Stimulated activated CD4-positive, alpha-beta T cell treated with anti-CD3 and anti-CD28 coated beads, Interleukin-1b, Interleukin-23, amount 100 ng/mL, for 48 hours (primary cell): ENCODE measurements at regions not wholly inside any gene's neighbourhood (a gene's known extent, or its start where the extent isn't known, plus 50 kb on each side); places are given as distances from the start of the nearest gene placed in this dataset.

Experiments used
- DNase-seq: peaks from one replicate; pipeline ENCODE4 v3.0.0-alpha.2; 2020

DNA sequence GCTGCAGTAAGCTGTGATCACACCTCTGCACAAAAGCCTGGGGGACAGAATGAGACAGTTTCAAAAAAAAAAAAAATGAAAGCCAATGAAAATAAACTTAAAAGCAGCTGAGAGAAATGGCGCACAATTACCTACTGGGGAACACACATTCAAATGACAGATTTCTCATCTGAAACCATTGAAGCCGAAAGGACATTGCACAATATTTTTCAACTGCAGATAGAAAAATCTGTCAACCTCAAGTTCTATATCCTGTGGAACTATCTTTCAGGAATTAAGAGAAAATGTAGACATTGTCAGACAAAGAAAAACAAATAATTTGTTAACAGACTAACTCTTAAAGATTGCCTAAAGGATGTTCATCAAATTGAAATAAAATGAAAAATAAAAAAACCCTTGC, 442.8 kb downstream of the MATN1 start:
- DNase-seq: no peak

DNA sequence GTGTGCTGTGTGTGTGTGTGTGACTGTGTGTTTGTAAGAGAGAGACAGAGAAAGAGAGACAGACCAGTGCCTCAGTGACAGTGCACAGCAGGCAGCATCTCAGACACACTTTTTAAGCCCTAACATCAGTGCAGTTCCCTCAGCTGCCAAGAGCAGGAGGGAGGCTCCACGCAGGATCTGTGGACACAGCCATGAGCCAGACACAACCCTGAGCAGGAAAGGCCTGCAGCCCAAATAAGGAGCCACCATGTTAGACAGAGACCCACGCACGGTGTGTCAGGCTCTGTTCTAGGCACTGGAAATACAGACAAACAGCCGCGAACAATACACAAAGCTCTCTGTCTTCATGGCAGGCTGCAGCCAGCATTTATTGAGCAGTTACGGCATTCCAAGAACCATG, 445.5 kb downstream of the MATN1 start:
- DNase-seq: no peak

DNA sequence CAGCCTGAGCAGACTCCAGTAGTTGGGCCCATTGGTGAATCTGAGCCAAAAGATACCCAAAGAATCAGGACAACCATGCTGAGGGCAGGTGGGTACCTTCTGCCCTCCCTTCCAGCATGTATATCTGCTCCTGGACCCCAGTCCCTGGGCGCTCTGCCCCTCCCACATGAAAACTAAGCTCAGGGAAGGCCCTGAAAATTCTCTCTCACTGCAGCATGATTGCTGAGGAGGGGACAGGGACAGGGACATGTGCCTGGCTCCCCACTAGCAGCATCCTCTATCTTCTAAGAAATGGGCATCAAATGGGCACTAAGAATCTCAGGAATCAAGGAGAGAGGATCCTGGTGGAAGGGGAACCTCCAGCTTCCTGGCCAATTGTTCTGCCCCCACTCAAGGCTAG, 446.0 kb downstream of the MATN1 start:
- no peak for DNase-seq

DNA sequence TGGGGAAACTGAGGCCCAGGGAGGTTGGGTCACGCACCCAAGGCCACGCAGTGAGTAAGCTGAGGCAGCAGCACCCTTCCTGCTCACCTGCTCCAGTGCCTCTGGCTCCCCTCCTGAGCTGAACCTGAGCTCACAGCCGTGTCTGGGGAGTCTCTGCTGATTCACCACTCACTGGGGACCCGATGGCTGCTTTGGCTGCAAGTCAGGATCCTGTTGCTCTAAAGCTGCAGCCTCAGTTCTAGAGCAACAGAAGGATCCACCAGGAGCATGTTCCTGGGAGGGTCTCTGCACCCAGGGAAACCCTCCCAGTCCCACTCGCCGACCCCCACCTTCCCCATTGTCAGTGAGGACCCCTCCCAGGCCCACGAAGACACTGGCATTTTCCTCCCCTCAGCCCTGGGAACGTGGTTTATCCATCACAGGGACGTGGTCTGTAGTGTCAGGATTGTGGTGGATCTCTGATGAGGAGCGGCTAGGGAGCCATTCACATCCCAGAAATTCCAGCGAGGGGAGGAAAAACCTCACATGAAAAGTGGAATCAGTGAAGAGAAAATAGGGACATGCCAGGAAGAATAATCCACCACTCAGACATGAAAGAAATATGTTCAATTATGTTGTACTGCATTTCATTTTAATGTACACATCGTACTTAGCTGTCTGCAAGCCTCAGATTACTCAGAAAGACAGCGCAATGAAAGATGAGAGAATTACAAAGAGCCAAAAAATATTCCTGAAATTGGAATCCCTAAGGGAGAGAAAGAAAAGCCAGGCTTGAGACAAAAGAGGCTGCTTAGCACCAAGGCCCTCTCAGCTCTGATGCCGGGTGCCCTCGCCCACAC, 447.2 kb downstream of the MATN1 start:
- no peak for DNase-seq

- no peak for DNase-seq
These were observed 448.3 kb downstream of the MATN1 start for GRCh38 chr1:30274976-30275621.

DNA sequence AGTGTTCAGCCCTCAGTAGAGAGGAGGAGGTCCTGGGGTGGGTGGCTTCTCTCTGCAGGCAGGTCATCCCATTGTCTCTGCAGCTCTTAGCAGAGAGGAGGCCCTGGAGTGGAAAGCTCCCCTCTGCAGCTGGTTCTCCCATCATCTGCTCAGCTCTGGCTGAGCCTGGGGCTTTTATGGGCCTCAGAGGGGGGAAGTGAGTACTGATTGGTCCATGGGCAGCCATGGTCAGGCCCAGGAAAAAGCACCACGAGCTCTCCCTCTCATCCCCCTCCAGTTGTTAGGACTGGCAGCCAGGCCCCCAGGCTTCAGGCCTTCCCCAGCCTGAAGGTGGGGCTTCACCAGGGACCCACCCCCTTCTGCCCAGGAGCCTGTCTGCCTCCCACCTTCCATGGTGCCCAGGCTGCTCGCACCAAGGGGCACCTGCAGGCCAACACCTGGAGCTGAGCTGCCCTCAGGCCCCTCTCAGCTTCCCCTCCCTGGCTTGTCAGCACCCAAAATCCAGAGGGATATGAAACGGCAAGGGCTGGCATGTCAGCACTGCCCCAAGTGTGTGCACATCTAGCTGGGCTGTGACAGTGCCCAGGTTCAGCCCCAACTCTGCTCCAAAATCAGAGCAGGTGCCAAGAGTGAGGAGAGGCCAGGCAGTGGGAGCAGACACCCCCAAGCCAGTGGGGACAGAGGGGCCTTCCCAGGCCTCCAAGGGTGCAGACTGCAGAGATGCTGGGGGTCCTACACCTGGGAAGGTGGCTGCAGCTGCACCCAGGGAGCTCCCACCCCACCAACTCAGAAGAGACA, 449.0 kb downstream of the MATN1 start:
- DNase-seq: no peak

GRCh38 chr1:30273456-30273855, 449.9 kb downstream of the MATN1 start:
- DNase-seq: no peak

DNA sequence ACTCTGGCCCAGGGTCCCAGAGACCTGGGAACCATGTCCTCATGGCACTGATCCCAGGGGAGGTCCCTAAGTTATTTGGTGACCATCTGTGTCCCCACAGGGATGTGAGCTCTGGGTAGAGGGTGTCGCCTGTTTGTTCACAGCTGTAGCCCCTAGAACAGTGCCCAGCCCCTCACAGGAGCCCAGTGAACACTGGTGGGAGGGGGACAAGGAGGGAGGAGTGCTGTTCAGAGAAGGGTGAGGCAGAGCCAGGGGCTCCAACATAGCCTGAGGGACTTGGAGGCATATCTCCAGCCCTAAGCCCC, 450.4 kb downstream of the MATN1 start:
- DNase-seq: no peak

GRCh38 chr1:30272277-30273020, 450.9 kb downstream of the MATN1 start:
- no peak for DNase-seq

DNA sequence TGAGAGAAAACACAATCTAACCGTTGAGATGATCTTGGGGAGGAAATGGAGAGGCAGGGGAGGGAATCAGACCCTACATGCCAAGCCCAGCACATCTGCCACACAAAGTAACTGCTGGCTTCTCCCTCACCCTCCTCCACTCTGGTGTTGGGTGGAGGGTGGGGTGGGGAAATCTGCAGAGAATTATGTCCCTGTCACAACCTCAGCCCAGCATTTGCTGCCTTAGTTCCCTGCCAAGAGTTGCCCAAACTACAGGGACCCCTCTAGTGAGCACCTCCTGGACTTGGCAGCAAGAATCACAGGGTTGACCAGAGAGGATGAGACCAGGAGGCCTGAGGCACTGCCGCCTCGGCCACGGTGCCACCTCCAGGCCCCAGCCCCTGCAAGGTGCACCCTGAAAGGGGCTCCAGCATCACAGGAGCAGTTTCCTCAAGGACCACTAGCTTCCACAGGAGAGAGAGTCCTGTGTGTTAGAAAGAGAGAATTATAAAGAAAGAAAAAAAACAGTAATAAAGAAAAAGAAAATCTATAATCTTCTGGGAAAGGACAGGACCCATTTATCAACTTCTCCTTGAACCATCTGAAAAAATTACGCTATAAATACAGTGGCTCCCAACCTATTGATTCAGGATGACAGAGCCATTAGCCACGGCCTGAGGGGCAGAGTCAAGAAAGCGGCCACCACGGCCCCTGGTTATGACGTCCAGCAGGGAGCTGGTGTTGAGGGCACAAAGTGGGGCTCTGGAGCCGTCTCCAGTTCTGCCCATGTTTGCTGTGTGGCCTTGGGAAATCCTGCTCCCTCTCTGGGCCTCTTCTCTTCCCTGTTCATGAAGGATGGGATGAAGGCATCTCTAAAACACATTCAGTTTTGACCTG, 451.7 kb downstream of the MATN1 start:
- no peak for DNase-seq

DNA sequence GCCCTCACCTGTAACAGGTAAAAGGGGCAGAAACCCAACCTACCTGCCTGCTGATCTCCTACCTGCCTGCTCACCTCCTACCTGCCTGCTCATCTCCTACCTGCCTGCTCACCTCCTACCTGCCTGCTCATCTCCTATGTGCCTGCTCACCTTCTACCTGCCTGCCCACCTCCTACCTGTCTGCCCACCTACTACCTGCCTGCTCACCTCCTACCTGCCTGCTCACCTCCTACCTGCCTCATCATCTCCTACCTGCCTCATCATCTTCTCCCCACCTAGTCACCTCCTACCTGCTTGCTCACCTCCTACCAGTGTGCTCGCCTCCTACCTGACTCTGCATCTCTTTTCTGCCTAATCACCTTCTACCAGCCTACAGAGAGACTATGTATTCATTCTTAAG, 452.9 kb downstream of the MATN1 start:
- no peak for DNase-seq

DNA sequence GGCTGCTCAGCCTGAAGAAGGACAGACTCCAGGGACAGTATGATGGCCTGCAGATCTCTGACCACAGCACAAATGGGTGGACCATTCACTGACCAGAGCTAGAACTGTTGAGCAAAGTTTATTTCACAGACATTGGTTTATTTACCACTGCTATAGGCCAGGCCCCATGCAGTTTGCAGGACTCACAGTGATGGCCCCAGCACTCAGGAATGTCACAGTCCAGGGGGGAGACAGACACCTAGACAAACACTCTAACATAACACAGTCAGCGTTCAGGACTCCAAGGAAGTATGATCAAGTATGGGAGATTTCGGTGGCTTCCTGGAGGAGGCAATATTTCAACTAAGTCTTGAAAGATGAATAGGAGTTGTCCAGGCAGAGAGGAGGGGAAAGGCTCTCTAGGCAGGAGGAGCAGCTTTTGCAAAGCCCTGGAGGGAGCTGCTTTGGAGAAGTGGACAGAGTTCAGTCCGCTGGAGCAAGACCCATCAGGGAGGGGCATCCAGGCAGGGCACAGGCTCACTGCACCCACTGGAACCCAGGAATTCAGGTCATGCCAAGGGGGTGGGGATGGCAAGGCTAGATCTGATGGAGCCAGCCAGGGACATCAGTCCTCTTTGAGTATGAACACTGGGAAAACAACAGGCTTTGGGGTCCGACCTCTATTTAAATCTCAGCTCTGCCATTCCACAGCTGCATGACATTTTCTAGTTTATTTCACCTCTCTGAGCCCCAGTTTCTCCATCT, 454.3 kb downstream of the MATN1 start:
- DNase-seq: no peak

DNA sequence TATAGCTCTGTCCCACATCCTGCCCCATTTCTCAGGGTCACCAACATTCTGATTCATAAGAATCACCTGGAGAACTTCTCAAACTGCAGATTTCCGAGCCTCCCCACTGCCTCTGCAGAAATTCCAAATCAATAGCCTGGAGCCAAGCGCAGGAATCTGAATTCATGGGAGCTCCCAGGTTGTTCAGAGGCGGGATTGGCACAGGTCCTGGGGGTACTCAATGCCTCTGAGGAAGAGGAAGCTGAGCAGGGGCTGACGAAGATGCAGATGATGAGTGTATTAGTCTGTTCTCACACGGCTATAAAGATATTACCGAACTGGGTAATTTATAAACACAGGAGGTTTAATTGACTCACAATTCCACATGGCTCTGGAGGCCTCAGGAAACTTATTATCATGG, 455.5 kb downstream of the MATN1 start:
- DNase-seq: no peak

DNA sequence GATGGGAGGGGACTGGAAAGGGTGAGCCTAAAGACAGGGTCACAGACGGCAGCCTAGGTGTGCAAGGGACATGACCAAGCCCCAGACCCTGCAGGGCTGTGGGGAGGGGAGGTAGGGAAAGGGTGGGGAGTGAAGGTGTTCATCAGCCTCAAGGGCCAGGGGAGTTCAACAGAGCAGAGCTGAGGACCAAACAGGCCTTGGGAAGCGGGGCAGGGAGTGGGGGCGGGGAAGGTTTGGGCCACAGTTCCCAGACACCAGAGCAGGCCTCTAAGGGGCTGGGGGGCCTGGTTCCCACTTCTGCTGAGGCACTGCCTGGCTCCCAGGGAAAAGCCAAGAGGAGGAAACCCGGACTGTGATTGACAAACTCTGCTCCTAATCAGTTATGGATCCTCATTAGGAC, 456.3 kb downstream of the MATN1 start:
- DNase-seq: no peak

DNA sequence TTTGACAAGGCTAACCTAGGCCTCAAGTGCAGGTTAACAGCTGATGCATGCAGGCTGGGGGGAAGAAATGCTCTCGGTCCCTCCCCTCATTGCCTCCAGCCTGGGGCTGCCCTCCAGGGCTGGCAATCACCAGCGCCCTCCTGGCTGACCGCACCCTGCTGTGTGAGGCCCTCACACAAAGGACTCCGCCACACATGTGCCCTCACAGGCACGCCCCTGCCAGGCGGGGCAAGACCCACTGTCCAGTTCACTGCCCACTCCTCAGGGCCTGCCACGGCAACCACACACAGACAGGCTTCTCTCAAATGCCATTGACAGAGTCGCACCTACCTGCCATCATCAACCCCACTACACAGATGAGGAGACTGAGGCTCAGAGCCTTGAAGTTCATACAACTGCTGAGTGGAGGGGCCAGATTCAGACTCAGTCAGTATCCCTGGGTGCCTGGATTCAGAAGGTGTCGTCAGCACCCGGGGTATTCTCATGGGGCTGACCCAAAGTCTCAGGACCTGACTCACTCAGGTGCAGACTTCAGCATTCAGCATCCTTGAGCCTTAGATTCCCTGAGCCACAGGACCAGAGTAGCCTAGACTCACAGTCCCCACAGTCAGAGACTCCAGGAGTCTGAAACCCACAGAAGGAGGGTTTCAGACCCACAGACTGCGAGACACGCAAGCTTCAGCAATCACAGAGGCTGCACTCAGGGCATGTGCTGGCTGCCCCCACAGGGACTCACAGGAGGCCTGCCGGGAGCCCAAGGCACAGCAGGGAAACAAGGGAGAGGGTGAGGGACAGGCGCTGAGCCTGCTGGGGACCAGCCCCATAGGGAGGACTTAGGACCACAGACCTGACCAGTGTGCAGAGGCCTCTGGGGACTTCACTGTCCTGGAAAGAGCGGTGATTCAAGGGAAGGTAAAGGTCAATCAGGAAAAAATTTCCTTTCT, 458.0 kb downstream of the MATN1 start:
- DNase-seq: no peak

DNA sequence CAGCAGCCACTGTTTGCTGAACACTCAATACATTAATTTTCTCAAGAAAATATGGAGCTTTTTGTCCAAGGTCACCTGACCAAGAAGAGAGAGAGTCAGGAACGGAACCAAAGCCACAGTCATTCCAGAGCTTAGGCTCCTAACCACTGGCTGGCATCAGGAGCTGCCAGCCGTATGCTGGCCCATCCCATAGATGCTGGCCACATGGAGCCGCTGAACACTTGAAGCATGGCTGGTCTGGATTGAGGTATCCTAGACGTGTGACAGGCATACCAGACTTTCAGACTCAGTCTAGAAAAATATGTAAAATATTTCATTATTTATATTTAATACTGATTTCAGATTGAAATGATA, 458.7 kb downstream of the MATN1 start:
- DNase-seq: no peak

DNA sequence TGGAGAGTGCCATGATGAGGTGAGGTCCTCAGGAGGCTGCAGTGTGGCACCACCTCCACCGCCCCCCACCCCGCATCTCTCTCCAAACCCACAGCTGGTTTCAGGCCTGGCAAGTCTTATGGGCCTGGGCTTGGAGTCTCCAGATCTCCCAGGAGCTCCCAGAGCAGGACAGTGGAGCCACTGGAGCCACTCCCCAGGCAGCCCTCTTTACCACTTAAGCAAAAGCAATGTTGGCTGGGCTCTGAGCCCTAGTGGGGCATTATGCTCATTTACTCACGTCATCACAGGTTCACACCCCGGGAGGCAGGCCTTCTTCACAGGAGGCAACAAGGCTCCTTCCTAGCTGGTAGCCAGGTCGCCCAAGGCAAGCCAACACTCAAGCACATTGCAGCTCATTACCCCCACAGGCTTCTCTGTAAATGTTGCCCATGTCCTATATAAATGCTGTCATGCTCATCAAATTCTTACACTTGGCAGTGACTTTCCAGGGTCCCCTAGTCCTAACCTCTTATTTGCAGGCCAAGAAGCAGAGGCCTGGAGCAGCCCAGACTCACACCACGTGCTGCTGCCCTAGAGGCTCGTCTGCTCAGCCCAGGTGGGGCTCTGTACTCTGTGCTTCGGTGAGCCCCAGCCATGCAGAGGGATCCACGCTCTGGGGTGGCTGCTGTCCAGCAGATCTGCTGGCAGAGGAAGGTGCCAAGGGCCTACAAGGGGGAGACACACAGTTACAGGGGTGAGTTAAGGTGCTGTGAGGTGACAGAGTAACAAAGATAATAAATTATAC, 459.3 kb downstream of the MATN1 start:
- no peak for DNase-seq

- no peak for DNase-seq
These were observed 460.0 kb downstream of the MATN1 start for GRCh38 chr1:30263405-30263804.

- DNase-seq: no peak
These were observed 461.2 kb downstream of the MATN1 start for GRCh38 chr1:30262158-30262557.

- no peak for DNase-seq
These were observed 463.1 kb downstream of the MATN1 start for GRCh38 chr1:30260318-30260717.
